ENCODE measurements at regions not wholly inside any gene's neighbourhood (a gene's known extent, or its start where the extent isn't known, plus 50 kb on each side); places are given as distances from the start of the nearest gene placed in this dataset.

- TF ChIP-seq CTCF (IDR thresholded peaks at IDR 0.05): no peak
Measured at GRCh38 chr12:42810006-42810405, 220.5 kb upstream of the PRICKLE1 start.

- TF ChIP-seq CTCF (IDR thresholded peaks at IDR 0.05): no peak
Measured at GRCh38 chr12:42809226-42809625, 219.7 kb upstream of the PRICKLE1 start.

- TF ChIP-seq CTCF (IDR thresholded peaks at IDR 0.05): no peak
Measured at GRCh38 chr12:42807766-42808165, 218.2 kb upstream of the PRICKLE1 start.

- TF ChIP-seq CTCF (IDR thresholded peaks at IDR 0.05): no peak
Measured at GRCh38 chr12:42807251-42807650, 217.7 kb upstream of the PRICKLE1 start.

- no peak for TF ChIP-seq CTCF (IDR thresholded peaks at IDR 0.05)
Measured at GRCh38 chr12:42804928-42805327, 215.4 kb upstream of the PRICKLE1 start.

GRCh38 chr12:42802785-42803189 is 213.2 kb upstream of the PRICKLE1 start:
- TF ChIP-seq CTCF (IDR thresholded peaks at IDR 0.05): no peak

- TF ChIP-seq CTCF (IDR thresholded peaks at IDR 0.05): no peak
Measured at GRCh38 chr12:42801271-42801670, 211.7 kb upstream of the PRICKLE1 start.

- no peak for TF ChIP-seq CTCF (IDR thresholded peaks at IDR 0.05)
Measured at GRCh38 chr12:42799966-42800365, 210.4 kb upstream of the PRICKLE1 start.
